OCI-LY3 (cell line): ENCODE measurements at regions not wholly inside any gene's neighbourhood (a gene's known extent, or its start where the extent isn't known, plus 50 kb on each side); places are given as distances from the start of the nearest gene placed in this dataset.

Source experiments
- H2AFZ ChIP-seq: fragments of 200-600, 300-600 bp; shearing (Covaris generic); 2 replicates; pipeline ENCODE4 v1.6.0; 2014; ENCODE audit warnings: antibody characterized with exemption, low read depth, low read length
- H3K27ac ChIP-seq: fragments of 200-600, 300-600 bp; sonication (generic); 2 replicates; pipeline ENCODE4 v1.5.1; 2014; ENCODE audit warnings: mild to moderate bottlenecking, low read length, moderate library complexity, mixed read lengths
- H3K27me3 ChIP-seq: fragments of 200-600, 300-600 bp; sonication (generic); 2 replicates; pipeline ENCODE4 v1.6.1; 2014; ENCODE audit warnings: low read depth, low read length, mixed read lengths
- H3K36me3 ChIP-seq: fragments of 200-600, 300-600 bp; sonication (generic); replicated peaks from 2 replicates; pipeline ENCODE3; 2014; ENCODE audit warnings: low read depth, low read length, mixed read lengths
- H3K4me1 ChIP-seq: fragments of 300-600, 200-600 bp; sonication (generic); 2 replicates; pipeline ENCODE4 v1.6.1; 2014; ENCODE audit warnings: low read length, mixed read lengths
- H3K4me2 ChIP-seq: fragments of 200-600, 300-600 bp; sonication (generic); 2 replicates; pipeline ENCODE4 v1.6.1; 2014; ENCODE audit warnings: low read length, mixed read lengths
- H3K4me3 ChIP-seq: fragments of 300-600, 200-600 bp; sonication (generic); 2 replicates; pipeline ENCODE4 v1.5.1; 2014; ENCODE audit warnings: antibody characterized with exemption, mild to moderate bottlenecking, low read length, moderate library complexity
- H3K79me2 ChIP-seq: fragments of 300-600, 200-600 bp; shearing (Covaris generic); 2 replicates; pipeline ENCODE4 v1.6.1; 2014; ENCODE audit warnings: mild to moderate bottlenecking, low read length, mixed read lengths
- H3K9ac ChIP-seq: fragments of 300-600, 200-600 bp; shearing (Covaris generic); 2 replicates; pipeline ENCODE4 v1.6.0; 2014; ENCODE audit warnings: mild to moderate bottlenecking, low read length, moderate library complexity
- H3K9me3 ChIP-seq: fragments of 200-600, 300-600 bp; shearing (Covaris generic); 2 replicates; pipeline ENCODE4 v1.6.1; 2014; ENCODE audit warnings: low read length, mixed read lengths; ENCODE audit not compliant: insufficient read depth
- H4K20me1 ChIP-seq: fragments of 200-600, 300-600 bp; sonication (generic); 2 replicates; pipeline ENCODE4 v1.6.1; 2016; ENCODE audit warnings: low read length, mixed read lengths; ENCODE audit not compliant: insufficient read depth
- EZH2phosphoT487 ChIP-seq: fragments of 200-600 bp; shearing (Covaris generic); IDR thresholded peaks from 2 replicates; pipeline ENCODE4 v1.6.1; 2018; ENCODE audit warnings: antibody characterized with exemption, mixed run types, low read depth
- TF ChIP-seq, protein P1 (sequence below): fragments of 200-600, 300-600 bp; sonication (generic); IDR thresholded peaks from 2 replicates; pipeline ENCODE4 v1.5.1; 2014; ENCODE audit warnings: antibody characterized with exemption, low read length, low read depth

DNA sequence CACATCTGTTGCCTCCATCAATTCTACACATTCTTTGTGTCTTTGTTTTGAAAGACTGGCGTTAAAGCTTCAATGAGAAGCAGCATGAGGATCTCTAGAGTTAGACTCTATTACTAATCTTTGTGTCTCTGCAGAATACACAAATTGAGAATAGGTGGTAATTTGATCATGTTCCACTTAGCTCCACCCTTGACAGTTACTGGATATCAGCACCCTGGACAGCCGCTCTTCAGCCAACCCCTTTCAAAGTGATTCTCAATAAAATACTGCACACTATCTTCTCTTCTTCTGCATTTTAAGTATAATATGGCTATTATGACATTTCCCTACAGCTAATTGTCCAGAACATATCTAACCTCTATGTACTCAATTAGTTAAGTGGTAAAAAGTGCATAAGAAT is 54.3 kb upstream of the CNR1 start:
- no peaks in the 10 kb centered on the region for H3K27me3 ChIP-seq
- no peak overlapping the region for H2AFZ ChIP-seq
- no peak overlapping the region for H3K4me2 ChIP-seq

DNA sequence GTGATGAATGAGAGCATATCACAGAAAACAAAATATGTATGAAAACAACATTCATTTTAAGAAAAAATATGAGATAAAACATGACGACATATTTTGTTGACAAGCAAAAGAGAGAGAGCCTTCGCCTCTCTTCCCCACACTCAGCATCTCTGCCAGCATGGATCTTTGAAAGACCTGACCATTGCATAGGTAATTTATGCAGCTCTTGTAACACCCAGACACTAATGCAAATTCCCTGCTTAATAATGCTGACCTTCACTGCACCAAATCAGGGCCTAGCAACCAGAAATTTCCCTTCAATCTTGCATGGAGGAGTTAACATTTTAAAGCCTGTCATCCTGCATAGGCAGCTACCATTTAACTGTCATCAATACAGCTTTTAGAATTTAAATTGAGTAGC is 50.0 kb upstream of the CNR1 start:
- no peaks in the 10 kb centered on the region for H3K4me1 ChIP-seq
- H4K20me1 ChIP-seq = no peaks in the 10 kb centered on the region
- H2AFZ ChIP-seq = no peak overlapping the region
- TF ChIP-seq, protein P1, sequence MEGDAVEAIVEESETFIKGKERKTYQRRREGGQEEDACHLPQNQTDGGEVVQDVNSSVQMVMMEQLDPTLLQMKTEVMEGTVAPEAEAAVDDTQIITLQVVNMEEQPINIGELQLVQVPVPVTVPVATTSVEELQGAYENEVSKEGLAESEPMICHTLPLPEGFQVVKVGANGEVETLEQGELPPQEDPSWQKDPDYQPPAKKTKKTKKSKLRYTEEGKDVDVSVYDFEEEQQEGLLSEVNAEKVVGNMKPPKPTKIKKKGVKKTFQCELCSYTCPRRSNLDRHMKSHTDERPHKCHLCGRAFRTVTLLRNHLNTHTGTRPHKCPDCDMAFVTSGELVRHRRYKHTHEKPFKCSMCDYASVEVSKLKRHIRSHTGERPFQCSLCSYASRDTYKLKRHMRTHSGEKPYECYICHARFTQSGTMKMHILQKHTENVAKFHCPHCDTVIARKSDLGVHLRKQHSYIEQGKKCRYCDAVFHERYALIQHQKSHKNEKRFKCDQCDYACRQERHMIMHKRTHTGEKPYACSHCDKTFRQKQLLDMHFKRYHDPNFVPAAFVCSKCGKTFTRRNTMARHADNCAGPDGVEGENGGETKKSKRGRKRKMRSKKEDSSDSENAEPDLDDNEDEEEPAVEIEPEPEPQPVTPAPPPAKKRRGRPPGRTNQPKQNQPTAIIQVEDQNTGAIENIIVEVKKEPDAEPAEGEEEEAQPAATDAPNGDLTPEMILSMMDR = no peak
- TF ChIP-seq EZH2phosphoT487 = no peak
- H3K27me3 ChIP-seq = no peaks in the 10 kb centered on the region
- H3K9ac ChIP-seq = no peak overlapping the region
- H3K4me2 ChIP-seq = no peak overlapping the region
- no peaks in the 10 kb centered on the region for H3K36me3 ChIP-seq
- H3K27ac ChIP-seq = no peak overlapping the region
- H3K4me3 ChIP-seq = no peak overlapping the region
- no peaks in the 10 kb centered on the region for H3K9me3 ChIP-seq
- no peaks in the 10 kb centered on the region for H3K79me2 ChIP-seq

More for the DNA sequence above, 54.3 kb upstream of the CNR1 start:
- TF ChIP-seq, protein P1 = no peak
- TF ChIP-seq EZH2phosphoT487 = no peak
- no peak overlapping the region for H3K4me3 ChIP-seq
- no peaks in the 10 kb centered on the region for H3K4me1 ChIP-seq
- H3K9ac ChIP-seq = no peak overlapping the region
- no peaks in the 10 kb centered on the region for H4K20me1 ChIP-seq
- no peak overlapping the region for H3K27ac ChIP-seq
- H3K9me3 ChIP-seq = no peaks in the 10 kb centered on the region
- H3K79me2 ChIP-seq = no peaks in the 10 kb centered on the region
- no peaks in the 10 kb centered on the region for H3K36me3 ChIP-seq
